ENCODE measurements at regions not wholly inside any gene's neighbourhood (a gene's known extent, or its start where the extent isn't known, plus 50 kb on each side); places are given as distances from the start of the nearest gene placed in this dataset.

DNA sequence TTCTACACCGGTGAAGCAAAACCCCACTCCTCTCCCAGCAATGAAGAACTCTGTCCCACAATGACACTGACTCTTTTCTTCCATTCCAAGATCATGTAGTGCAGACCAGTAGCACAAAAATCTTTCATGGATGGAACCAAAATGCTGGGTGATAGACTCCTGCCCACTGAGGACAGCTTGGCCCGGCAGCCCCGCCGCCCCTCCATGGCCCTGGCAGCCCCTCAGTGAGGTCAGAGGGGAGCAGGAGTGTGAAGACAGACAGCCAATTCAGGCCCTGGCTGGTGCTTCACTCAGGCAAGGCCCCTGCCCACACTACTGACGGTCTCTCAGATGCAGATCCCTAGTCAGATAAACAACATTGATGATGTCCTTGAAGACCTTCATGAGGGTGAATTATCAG is 131.9 kb upstream of the SYNDIG1 start (continued):
- TF ChIP-seq, protein P1, sequence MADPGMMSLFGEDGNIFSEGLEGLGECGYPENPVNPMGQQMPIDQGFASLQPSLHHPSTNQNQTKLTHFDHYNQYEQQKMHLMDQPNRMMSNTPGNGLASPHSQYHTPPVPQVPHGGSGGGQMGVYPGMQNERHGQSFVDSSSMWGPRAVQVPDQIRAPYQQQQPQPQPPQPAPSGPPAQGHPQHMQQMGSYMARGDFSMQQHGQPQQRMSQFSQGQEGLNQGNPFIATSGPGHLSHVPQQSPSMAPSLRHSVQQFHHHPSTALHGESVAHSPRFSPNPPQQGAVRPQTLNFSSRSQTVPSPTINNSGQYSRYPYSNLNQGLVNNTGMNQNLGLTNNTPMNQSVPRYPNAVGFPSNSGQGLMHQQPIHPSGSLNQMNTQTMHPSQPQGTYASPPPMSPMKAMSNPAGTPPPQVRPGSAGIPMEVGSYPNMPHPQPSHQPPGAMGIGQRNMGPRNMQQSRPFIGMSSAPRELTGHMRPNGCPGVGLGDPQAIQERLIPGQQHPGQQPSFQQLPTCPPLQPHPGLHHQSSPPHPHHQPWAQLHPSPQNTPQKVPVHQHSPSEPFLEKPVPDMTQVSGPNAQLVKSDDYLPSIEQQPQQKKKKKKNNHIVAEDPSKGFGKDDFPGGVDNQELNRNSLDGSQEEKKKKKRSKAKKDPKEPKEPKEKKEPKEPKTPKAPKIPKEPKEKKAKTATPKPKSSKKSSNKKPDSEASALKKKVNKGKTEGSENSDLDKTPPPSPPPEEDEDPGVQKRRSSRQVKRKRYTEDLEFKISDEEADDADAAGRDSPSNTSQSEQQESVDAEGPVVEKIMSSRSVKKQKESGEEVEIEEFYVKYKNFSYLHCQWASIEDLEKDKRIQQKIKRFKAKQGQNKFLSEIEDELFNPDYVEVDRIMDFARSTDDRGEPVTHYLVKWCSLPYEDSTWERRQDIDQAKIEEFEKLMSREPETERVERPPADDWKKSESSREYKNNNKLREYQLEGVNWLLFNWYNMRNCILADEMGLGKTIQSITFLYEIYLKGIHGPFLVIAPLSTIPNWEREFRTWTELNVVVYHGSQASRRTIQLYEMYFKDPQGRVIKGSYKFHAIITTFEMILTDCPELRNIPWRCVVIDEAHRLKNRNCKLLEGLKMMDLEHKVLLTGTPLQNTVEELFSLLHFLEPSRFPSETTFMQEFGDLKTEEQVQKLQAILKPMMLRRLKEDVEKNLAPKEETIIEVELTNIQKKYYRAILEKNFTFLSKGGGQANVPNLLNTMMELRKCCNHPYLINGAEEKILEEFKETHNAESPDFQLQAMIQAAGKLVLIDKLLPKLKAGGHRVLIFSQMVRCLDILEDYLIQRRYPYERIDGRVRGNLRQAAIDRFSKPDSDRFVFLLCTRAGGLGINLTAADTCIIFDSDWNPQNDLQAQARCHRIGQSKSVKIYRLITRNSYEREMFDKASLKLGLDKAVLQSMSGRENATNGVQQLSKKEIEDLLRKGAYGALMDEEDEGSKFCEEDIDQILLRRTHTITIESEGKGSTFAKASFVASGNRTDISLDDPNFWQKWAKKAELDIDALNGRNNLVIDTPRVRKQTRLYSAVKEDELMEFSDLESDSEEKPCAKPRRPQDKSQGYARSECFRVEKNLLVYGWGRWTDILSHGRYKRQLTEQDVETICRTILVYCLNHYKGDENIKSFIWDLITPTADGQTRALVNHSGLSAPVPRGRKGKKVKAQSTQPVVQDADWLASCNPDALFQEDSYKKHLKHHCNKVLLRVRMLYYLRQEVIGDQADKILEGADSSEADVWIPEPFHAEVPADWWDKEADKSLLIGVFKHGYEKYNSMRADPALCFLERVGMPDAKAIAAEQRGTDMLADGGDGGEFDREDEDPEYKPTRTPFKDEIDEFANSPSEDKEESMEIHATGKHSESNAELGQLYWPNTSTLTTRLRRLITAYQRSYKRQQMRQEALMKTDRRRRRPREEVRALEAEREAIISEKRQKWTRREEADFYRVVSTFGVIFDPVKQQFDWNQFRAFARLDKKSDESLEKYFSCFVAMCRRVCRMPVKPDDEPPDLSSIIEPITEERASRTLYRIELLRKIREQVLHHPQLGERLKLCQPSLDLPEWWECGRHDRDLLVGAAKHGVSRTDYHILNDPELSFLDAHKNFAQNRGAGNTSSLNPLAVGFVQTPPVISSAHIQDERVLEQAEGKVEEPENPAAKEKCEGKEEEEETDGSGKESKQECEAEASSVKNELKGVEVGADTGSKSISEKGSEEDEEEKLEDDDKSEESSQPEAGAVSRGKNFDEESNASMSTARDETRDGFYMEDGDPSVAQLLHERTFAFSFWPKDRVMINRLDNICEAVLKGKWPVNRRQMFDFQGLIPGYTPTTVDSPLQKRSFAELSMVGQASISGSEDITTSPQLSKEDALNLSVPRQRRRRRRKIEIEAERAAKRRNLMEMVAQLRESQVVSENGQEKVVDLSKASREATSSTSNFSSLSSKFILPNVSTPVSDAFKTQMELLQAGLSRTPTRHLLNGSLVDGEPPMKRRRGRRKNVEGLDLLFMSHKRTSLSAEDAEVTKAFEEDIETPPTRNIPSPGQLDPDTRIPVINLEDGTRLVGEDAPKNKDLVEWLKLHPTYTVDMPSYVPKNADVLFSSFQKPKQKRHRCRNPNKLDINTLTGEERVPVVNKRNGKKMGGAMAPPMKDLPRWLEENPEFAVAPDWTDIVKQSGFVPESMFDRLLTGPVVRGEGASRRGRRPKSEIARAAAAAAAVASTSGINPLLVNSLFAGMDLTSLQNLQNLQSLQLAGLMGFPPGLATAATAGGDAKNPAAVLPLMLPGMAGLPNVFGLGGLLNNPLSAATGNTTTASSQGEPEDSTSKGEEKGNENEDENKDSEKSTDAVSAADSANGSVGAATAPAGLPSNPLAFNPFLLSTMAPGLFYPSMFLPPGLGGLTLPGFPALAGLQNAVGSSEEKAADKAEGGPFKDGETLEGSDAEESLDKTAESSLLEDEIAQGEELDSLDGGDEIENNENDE (IDR thresholded peaks at IDR 0.05; ENCODE audit: low read depth, low read length) = no peak
- TF ChIP-seq ARNT (IDR thresholded peaks at IDR 0.05) = no peak
- TF ChIP-seq, protein P2, sequence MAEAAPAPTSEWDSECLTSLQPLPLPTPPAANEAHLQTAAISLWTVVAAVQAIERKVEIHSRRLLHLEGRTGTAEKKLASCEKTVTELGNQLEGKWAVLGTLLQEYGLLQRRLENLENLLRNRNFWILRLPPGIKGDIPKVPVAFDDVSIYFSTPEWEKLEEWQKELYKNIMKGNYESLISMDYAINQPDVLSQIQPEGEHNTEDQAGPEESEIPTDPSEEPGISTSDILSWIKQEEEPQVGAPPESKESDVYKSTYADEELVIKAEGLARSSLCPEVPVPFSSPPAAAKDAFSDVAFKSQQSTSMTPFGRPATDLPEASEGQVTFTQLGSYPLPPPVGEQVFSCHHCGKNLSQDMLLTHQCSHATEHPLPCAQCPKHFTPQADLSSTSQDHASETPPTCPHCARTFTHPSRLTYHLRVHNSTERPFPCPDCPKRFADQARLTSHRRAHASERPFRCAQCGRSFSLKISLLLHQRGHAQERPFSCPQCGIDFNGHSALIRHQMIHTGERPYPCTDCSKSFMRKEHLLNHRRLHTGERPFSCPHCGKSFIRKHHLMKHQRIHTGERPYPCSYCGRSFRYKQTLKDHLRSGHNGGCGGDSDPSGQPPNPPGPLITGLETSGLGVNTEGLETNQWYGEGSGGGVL (CRISPR knock-in tag; IDR thresholded peaks at IDR 0.05) = no peak
- TF ChIP-seq, protein P3, sequence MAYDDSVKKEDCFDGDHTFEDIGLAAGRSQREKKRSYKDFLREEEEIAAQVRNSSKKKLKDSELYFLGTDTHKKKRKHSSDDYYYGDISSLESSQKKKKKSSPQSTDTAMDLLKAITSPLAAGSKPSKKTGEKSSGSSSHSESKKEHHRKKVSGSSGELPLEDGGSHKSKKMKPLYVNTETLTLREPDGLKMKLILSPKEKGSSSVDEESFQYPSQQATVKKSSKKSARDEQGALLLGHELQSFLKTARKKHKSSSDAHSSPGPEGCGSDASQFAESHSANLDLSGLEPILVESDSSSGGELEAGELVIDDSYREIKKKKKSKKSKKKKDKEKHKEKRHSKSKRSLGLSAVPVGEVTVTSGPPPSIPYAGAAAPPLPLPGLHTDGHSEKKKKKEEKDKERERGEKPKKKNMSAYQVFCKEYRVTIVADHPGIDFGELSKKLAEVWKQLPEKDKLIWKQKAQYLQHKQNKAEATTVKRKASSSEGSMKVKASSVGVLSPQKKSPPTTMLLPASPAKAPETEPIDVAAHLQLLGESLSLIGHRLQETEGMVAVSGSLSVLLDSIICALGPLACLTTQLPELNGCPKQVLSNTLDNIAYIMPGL (CRISPR knock-in tag; IDR thresholded peaks at IDR 0.05) = no peak
- TF ChIP-seq DACH1 (IDR thresholded peaks at IDR 0.05; ENCODE audit: partially characterized antibody) = no peak
- no peak for TF ChIP-seq SAFB2 (IDR thresholded peaks at IDR 0.05; ENCODE audit: borderline replicate concordance, low read depth, low read length, severe bottlenecking)
- no peak for TF ChIP-seq TCFL5 (CRISPR knock-in tag; conservative IDR thresholded peaks at IDR 0.05)
- no peak for TF ChIP-seq MYNN (IDR thresholded peaks at IDR 0.05)
- no peak for TF ChIP-seq MYNN (CRISPR knock-in tag; IDR thresholded peaks at IDR 0.05)
- no peak for TF ChIP-seq ZNF766 (CRISPR knock-in tag; conservative IDR thresholded peaks at IDR 0.05)
- no peak for TF ChIP-seq GABPA (tag; conservative IDR thresholded peaks at IDR 0.05; ENCODE audit: low read depth)

Data from K562 (cell line).